ENCODE measurements at regions not wholly inside any gene's neighbourhood (a gene's known extent, or its start where the extent isn't known, plus 50 kb on each side); places are given as distances from the start of the nearest gene placed in this dataset.

DNA sequence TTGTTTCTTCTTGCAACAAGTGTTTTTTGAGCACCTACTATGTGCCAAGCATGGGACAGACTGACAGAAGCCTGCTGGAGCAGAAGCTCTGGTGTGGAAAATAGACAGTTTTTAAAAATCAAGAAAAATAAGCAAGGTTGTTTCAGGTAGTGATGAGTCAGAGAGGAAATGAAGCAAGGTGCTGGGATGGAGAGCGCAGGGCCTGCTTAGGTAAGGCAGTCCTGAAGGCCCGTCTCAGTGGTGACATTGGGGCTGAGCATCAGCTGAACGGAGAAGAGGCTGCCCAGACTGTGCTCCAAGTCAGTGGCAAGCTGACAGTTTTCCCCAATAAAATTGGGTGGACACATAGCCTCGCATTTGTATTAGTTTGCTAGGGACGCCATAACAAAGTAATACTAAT is 263.6 kb downstream of the SS18 start:
- TF ChIP-seq, protein P1, sequence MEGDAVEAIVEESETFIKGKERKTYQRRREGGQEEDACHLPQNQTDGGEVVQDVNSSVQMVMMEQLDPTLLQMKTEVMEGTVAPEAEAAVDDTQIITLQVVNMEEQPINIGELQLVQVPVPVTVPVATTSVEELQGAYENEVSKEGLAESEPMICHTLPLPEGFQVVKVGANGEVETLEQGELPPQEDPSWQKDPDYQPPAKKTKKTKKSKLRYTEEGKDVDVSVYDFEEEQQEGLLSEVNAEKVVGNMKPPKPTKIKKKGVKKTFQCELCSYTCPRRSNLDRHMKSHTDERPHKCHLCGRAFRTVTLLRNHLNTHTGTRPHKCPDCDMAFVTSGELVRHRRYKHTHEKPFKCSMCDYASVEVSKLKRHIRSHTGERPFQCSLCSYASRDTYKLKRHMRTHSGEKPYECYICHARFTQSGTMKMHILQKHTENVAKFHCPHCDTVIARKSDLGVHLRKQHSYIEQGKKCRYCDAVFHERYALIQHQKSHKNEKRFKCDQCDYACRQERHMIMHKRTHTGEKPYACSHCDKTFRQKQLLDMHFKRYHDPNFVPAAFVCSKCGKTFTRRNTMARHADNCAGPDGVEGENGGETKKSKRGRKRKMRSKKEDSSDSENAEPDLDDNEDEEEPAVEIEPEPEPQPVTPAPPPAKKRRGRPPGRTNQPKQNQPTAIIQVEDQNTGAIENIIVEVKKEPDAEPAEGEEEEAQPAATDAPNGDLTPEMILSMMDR (IDR thresholded peaks at IDR 0.05), result no peak
- no peak for TF ChIP-seq POLR2A (IDR thresholded peaks at IDR 0.05)
- no peaks in the 10 kb centered on the region for H3K9me3 ChIP-seq
- H3K4me1 ChIP-seq, result no peaks in the 10 kb centered on the region
- H3K36me3 ChIP-seq, result no peaks in the 10 kb centered on the region
- no peak overlapping the region for H3K4me3 ChIP-seq (replicated peaks in 1 of 3)
- intact Hi-C loops (cut with DNase I), result no loop called here
- H3K27me3 ChIP-seq, result no peaks in the 10 kb centered on the region
- no peak overlapping the region for H3K27ac ChIP-seq
- 81 to 97% methylated on average over 5 of the region's 5 CpGs for WGBS, 2 donors
- no peak for DNase-seq

DNA sequence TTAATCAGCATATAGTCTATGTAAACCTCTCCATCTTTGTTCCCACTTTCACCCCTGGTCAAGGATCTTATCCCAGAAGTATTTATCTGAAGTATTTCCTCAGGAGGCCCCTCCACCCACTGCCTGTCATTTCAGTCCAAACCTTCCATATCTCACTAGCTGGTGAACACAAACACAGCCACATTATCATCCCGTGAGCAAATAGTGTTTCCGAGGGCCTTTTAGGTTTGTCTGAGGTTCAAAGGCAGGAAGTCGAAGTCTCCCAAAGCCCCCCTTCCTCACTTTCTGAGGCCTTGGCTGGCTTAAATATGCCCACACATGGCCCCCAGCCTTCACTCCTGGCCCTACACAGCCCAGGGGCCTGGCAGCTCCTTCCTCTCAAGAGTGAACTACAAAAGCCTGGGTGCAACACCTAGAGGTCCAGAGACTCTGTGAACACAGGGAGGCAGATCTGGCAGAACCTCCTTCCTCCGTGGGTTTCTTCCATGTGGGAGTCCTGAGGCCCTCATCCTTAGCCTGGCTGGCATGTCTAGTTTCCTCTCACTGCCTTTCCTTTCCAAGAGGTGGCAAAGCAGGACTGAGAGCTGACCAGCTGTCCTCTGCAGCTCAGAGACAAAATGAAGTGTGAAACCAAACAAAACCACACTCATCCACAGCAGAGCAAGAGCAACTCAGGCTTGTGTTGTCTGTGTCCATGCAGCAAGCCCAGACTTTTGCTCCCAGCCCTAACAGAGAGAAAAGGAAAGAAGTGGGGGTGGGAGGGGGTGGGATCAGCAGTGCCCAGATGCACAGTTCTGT is 264.2 kb downstream of the SS18 start:
- Histone ChIP-seq H3K27ac (no peak overlapping the region), H3K9me3 (no peaks in the 10 kb centered on the region), H3K36me3 (no peaks in the 10 kb centered on the region), H3K4me1 (no peaks in the 10 kb centered on the region), H3K4me3 (replicated peaks in 1 of 3) (no peak overlapping the region), H3K27me3 (no peaks in the 10 kb centered on the region)
- WGBS, 2 donors, result 81% methylated on average over 4 of the region's 4 CpGs
- intact Hi-C loops (cut with DNase I), result no loop called here
- TF ChIP-seq, protein P1 (IDR thresholded peaks at IDR 0.05), result no peak
- TF ChIP-seq POLR2A (IDR thresholded peaks at IDR 0.05), result no peak
- DNase-seq, result no peak

DNA sequence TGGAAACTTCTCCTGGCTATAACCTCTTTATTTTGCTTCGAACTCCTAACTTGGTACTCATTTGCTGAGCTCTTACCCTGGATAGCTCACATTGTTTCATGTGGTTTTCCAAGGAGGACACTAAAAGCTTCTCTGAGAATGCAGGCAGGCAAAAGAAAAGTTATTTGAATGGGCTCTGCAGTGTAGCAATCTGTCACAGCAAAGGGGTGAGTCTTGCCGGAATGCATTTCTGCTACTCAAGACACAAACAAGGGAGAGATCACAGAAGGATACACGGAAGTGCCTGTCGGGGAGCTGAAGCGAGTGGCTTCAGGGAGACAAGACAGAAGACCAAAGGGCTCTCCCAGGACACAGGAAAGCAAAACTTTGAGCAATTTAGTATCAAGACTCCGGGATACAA is 265.4 kb downstream of the SS18 start:
- no peak for DNase-seq
- TF ChIP-seq, protein P1 (IDR thresholded peaks at IDR 0.05), result no peak
- no peak for TF ChIP-seq POLR2A (IDR thresholded peaks at IDR 0.05)
- intact Hi-C loops (cut with DNase I), result no loop called here
- H3K27me3 ChIP-seq, result no peaks in the 10 kb centered on the region
- no peaks in the 10 kb centered on the region for H3K36me3 ChIP-seq
- H3K27ac ChIP-seq, result no peak overlapping the region
- H3K4me1 ChIP-seq, result no peaks in the 10 kb centered on the region
- WGBS, 2 donors, result 34 to 40% methylated on average over 6 of the region's 6 CpGs
- no peaks in the 10 kb centered on the region for H3K9me3 ChIP-seq
- no peak overlapping the region for H3K4me3 ChIP-seq (replicated peaks in 1 of 3)

DNA sequence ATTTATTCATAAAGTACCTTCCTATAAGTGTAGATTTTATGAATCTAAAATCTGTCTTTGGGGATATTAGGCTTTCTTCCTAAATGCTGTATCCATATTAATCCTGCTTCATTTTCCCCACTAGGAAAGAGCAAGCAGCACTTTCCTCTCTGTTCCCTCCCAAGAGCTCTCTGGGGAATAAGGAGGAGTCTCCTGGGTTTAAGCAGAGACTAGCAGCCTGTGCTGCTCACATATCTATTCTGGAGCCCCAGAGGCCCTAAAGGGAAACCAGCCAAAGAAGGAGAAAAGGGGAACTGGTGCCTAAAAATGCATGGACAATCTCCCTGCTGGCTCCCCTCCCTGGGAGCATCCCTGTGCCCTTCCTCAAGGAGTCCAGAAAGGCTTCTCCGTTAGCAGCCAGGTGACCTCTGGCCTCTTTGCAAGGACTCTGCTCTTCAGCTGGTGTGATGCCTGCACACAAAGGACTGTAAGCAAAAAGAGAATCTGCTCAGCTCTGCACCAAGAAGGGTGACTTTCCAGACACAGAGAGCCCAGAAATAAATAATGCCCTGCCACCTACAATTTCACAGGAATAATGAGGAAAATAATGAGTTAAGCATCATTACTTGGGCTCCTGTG is 270.6 kb downstream of the SS18 start:
- no peaks in the 10 kb centered on the region for H3K36me3 ChIP-seq
- no peak for DNase-seq
- no peaks in the 10 kb centered on the region for H3K27me3 ChIP-seq
- H3K27ac ChIP-seq, result no peak overlapping the region
- 33 to 75% methylated on average over 1 of the region's 1 CpG for WGBS, 2 donors
- H3K4me1 ChIP-seq, result no peaks in the 10 kb centered on the region
- H3K9me3 ChIP-seq, result no peaks in the 10 kb centered on the region
- intact Hi-C loops (cut with DNase I), result no loop called here
- TF ChIP-seq, protein P1 (IDR thresholded peaks at IDR 0.05), result no peak
- TF ChIP-seq POLR2A (IDR thresholded peaks at IDR 0.05), result no peak
- H3K4me3 ChIP-seq (replicated peaks in 1 of 3), result no peak overlapping the region

DNA sequence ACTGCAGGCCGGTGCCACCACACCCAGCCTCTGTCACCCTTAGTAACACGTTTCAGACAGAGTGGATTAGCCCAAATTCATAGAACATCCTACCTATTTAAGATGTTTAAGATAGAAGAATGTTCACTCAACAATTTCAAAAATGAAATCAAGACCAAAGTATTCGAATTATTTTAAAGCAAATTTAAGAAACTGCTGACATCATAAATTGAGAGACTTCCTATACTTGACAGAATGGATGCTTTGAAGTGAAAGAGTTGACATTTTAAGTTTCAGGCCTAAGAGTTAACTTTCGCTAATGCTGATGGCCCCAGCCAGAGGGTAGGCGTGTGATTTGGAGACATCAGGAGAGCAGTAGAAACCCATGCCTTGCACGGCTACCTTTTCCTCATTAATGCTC is 271.9 kb downstream of the SS18 start:
- Histone ChIP-seq H3K27ac (no peak overlapping the region), H3K36me3 (no peaks in the 10 kb centered on the region), H3K4me3 (replicated peaks in 1 of 3) (no peak overlapping the region), H3K9me3 (no peaks in the 10 kb centered on the region), H3K4me1 (no peaks in the 10 kb centered on the region), H3K27me3 (no peaks in the 10 kb centered on the region)
- WGBS, 2 donors, result 92 to 97% methylated on average over 6 of the region's 6 CpGs
- intact Hi-C loops (cut with DNase I), result no loop called here
- no peak for TF ChIP-seq POLR2A (IDR thresholded peaks at IDR 0.05)
- TF ChIP-seq, protein P1 (IDR thresholded peaks at IDR 0.05), result no peak
- no peak for DNase-seq

All from thyroid gland (tissue), 4 donors.